A549 (cell line): ENCODE measurements at regions not wholly inside any gene's neighbourhood (a gene's known extent, or its start where the extent isn't known, plus 50 kb on each side); places are given as distances from the start of the nearest gene placed in this dataset.

ENCODE experiments used
- ATAC-seq, 2 experiments: fragments of 200-7000 bp in 1 of 2; fragments of >200 bp in 1 of 2; cut with Nextera tagmentation in 1 of 2; cut with Tn5 transposase in 1 of 2; 3 replicates each; pipeline versions ENCODE4 v1.8.0 to v1.9.1; 2018 to 2020; ENCODE audit warnings: mild to moderate bottlenecking in 1 of 2, moderate library complexity in 1 of 2
- CTCF ChIA-PET: fragments of 300-600 bp; sonication (Branson Sonifier 250); formaldehyde crosslinking; extraction: SDS; loops from one replicate; lab custom pipeline; 2021; ENCODE audit warnings: antibody characterized with exemption, inconsistent platforms; lab: Yijun Ruan, JAX
- POLR2A ChIA-PET: fragments of 350-600 bp; formaldehyde crosslinking; extraction: SDS; loops from one replicate; lab custom pipeline; 2021; ENCODE audit warnings: antibody characterized with exemption, inconsistent platforms; lab: Yijun Ruan, JAX
- DNase-seq, 2 experiments: peaks; one replicate each; pipeline versions ENCODE4 v3.0.0 to v3.0.0-alpha.2; 2011 to 2016; ENCODE audit warnings: low read depth in 1 of 2, low spot score in 1 of 2
- FAIRE-seq: peaks from 2 replicates; lab custom pipeline; 2011; peaks lifted over from hg19 to GRCh38; lab: Jason Lieb, UNC
- H3K27ac ChIP-seq, 2 experiments: fragments of >200 bp; sonication (Bioruptor Twin); formaldehyde crosslinking; 3 replicates each; pipeline ENCODE4 v1.5.1; 2016 to 2017
- H3K4me1 ChIP-seq: fragments of >200 bp; sonication (Bioruptor Twin); formaldehyde crosslinking; 3 replicates; pipeline ENCODE4 v1.6.1; 2016
- H3K4me2 ChIP-seq: fragments of >200 bp; sonication (Bioruptor Twin); formaldehyde crosslinking; 3 replicates; pipeline ENCODE4 v1.6.1; 2016
- H3K4me3 ChIP-seq: fragments of >200 bp; sonication (Bioruptor Twin); formaldehyde crosslinking; 3 replicates; pipeline ENCODE4 v1.5.1; 2016
- H3K9me3 ChIP-seq: fragments of >200 bp; sonication (Bioruptor Twin); formaldehyde crosslinking; 3 replicates; pipeline ENCODE4 v1.6.1; 2016
- CEBPB ChIP-seq, 2 experiments: fragments of >200 bp in 1 of 2; sonication (Bioruptor Twin) in 1 of 2; formaldehyde crosslinking in 1 of 2; IDR thresholded peaks; 2 replicates each; pipeline ENCODE4 v1.6.1; 2012 to 2016
- CHD4 ChIP-seq: fragments of 200-600 bp; sonication (generic); IDR thresholded peaks from 2 replicates; pipeline ENCODE4 v1.6.1; 2016; ENCODE audit warnings: antibody characterized with exemption, mild to moderate bottlenecking, borderline replicate concordance
- EHMT2 ChIP-seq: fragments of 200-600 bp; sonication (generic); IDR thresholded peaks from 2 replicates; pipeline ENCODE4 v1.6.1; 2016; ENCODE audit warnings: antibody characterized with exemption, low read depth, mild to moderate bottlenecking, moderate library complexity
- ESRRA ChIP-seq: fragments of 150-350 bp; IDR thresholded peaks from 2 replicates; pipeline ENCODE4 v1.6.1; 2014; ENCODE audit warnings: mild to moderate bottlenecking, low read length, borderline replicate concordance
- FOXS1 ChIP-seq: fragments of 250-450 bp; sonication (Bioruptor Pico); IDR thresholded peaks from 2 replicates; pipeline ENCODE4 v1.5.0; 2020; ENCODE audit warnings: mild to moderate bottlenecking, moderate library complexity
- HDAC2 ChIP-seq: fragments of 200-600 bp; sonication (generic); IDR thresholded peaks from 2 replicates; pipeline ENCODE4 v1.6.1; 2016
- JUNB ChIP-seq: fragments of >200 bp; sonication (Bioruptor Twin); formaldehyde crosslinking; IDR thresholded peaks from 2 replicates; pipeline ENCODE4 v1.6.1; 2016
- MAFK ChIP-seq: fragments of 450-650 bp; IDR thresholded peaks from 2 replicates; pipeline ENCODE4 v1.6.1; 2014; ENCODE audit not compliant: partially characterized antibody
- MYC ChIP-seq: IDR thresholded peaks from 2 replicates; pipeline ENCODE4 v1.6.1; 2012; ENCODE audit warnings: mild to moderate bottlenecking, inconsistent platforms, low read length, improper control_type of control experiment, borderline replicate concordance
- NFE2L2 ChIP-seq: fragments of 150-350 bp; conservative IDR thresholded peaks from 2 replicates; pipeline ENCODE4 v1.6.1; 2014; ENCODE audit warnings: low read length
- POLR2A ChIP-seq: IDR thresholded peaks from 2 replicates; pipeline ENCODE4 v1.6.1; 2012; ENCODE audit warnings: mild to moderate bottlenecking, low read length
- POLR2AphosphoS2 ChIP-seq: conservative IDR thresholded peaks from 2 replicates; pipeline ENCODE4 v1.6.1; 2012; ENCODE audit warnings: low read length, improper control_type of control experiment, inconsistent platforms
- WGBS: methylation state at CpG from one replicate; pipeline ENCODE4 v1.1.6; 2017; ENCODE audit errors: missing lambda C conversion rate; 5-methylcytosine and 5-hydroxymethylcytosine counted together
- TF ChIP-seq, protein P1 (sequence below): fragments of 450-650 bp; IDR thresholded peaks from 2 replicates; pipeline ENCODE4 v1.6.1; 2014; ENCODE audit warnings: antibody characterized with exemption
- TF ChIP-seq, protein P2 (sequence below): fragments of 200-600 bp; sonication (generic); IDR thresholded peaks from 2 replicates; pipeline ENCODE4 v1.6.1; 2016; ENCODE audit warnings: antibody characterized with exemption, mild to moderate bottlenecking, moderate library complexity
- TF ChIP-seq, protein P3 (sequence below): fragments of 250-450 bp; sonication (Bioruptor Pico); IDR thresholded peaks from 2 replicates; pipeline ENCODE4 v1.5.0; 2021; ENCODE audit warnings: mild to moderate bottlenecking, moderate library complexity, borderline replicate concordance
- TF ChIP-seq, protein P4 (sequence below): fragments of >200 bp; sonication (Bioruptor Twin); formaldehyde crosslinking; IDR thresholded peaks from 3 replicates; pipeline ENCODE4 v1.6.1; 2016

DNA sequence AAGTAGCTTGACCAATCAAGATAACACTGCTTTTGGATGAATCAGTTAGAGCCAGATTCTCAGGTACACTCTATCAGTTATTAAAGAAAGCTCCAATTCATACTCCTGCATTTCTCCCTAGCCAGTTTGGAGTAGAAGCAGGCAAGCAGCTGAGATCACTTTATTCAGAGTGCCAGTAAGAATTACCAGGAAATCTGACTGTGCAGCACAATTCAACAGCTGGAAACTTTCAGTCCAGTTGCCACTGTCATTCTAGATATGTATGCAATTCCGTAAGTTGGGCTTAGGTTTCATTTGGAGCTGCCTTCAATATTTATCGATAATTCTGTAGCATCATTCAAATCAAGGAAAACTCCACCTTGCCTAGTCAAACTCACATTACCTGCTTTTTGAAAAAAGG lies 2625.6 kb upstream of the PCDH20 start:
- Histone ChIP-seq H3K4me2 (no peak overlapping the region), H3K9me3 (no peaks in the 10 kb centered on the region), H3K4me1 (no peaks in the 10 kb centered on the region), H3K4me3 (no peak overlapping the region), H3K27ac (no peak overlapping the region)
- no peak for ATAC-seq
- DNase-seq = no peak
- no peak for FAIRE-seq
- CTCF ChIA-PET = no interaction called here
- WGBS = 29% methylated on average over 2 of the region's 2 CpGs
- POLR2A ChIA-PET = no interaction called here
- TF ChIP-seq JUNB (no peak), HDAC2 (no peak)
- TF ChIP-seq, protein P1, sequence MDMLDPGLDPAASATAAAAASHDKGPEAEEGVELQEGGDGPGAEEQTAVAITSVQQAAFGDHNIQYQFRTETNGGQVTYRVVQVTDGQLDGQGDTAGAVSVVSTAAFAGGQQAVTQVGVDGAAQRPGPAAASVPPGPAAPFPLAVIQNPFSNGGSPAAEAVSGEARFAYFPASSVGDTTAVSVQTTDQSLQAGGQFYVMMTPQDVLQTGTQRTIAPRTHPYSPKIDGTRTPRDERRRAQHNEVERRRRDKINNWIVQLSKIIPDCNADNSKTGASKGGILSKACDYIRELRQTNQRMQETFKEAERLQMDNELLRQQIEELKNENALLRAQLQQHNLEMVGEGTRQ = no peak

DNA sequence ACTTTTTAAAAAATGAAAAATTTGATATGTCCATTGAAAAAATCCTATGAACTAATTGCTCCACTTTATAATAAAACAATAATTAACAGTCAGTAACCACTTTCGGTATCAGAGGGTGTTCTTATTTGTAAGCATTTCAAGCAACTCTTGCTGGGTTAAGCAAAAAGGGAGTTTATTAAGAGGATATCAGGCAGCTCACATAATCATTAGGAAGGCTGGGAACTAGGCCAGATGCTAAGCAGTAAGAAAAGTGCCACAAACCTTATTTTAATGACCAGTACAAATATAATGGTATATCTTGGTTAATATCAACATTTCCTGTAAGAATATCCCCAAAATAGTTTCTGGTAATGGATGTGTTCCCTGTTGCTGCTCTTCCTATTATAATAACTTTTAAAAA lies 2618.3 kb upstream of the PCDH20 start:
- ATAC-seq (no peak), FAIRE-seq (no peak), DNase-seq (no peak)
- Histone ChIP-seq H3K27ac (no peak overlapping the region), H3K4me3 (no peak overlapping the region), H3K9me3 (no peaks in the 10 kb centered on the region), H3K4me1 (no peaks in the 10 kb centered on the region), H3K4me2 (no peak overlapping the region)
- POLR2A ChIA-PET = no interaction called here
- TF ChIP-seq, protein P2, sequence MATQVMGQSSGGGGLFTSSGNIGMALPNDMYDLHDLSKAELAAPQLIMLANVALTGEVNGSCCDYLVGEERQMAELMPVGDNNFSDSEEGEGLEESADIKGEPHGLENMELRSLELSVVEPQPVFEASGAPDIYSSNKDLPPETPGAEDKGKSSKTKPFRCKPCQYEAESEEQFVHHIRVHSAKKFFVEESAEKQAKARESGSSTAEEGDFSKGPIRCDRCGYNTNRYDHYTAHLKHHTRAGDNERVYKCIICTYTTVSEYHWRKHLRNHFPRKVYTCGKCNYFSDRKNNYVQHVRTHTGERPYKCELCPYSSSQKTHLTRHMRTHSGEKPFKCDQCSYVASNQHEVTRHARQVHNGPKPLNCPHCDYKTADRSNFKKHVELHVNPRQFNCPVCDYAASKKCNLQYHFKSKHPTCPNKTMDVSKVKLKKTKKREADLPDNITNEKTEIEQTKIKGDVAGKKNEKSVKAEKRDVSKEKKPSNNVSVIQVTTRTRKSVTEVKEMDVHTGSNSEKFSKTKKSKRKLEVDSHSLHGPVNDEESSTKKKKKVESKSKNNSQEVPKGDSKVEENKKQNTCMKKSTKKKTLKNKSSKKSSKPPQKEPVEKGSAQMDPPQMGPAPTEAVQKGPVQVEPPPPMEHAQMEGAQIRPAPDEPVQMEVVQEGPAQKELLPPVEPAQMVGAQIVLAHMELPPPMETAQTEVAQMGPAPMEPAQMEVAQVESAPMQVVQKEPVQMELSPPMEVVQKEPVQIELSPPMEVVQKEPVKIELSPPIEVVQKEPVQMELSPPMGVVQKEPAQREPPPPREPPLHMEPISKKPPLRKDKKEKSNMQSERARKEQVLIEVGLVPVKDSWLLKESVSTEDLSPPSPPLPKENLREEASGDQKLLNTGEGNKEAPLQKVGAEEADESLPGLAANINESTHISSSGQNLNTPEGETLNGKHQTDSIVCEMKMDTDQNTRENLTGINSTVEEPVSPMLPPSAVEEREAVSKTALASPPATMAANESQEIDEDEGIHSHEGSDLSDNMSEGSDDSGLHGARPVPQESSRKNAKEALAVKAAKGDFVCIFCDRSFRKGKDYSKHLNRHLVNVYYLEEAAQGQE = no peak
- TF ChIP-seq, protein P3, sequence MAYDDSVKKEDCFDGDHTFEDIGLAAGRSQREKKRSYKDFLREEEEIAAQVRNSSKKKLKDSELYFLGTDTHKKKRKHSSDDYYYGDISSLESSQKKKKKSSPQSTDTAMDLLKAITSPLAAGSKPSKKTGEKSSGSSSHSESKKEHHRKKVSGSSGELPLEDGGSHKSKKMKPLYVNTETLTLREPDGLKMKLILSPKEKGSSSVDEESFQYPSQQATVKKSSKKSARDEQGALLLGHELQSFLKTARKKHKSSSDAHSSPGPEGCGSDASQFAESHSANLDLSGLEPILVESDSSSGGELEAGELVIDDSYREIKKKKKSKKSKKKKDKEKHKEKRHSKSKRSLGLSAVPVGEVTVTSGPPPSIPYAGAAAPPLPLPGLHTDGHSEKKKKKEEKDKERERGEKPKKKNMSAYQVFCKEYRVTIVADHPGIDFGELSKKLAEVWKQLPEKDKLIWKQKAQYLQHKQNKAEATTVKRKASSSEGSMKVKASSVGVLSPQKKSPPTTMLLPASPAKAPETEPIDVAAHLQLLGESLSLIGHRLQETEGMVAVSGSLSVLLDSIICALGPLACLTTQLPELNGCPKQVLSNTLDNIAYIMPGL = no peak
- TF ChIP-seq MYC (no peak), ESRRA (no peak), NFE2L2 (no peak), MAFK (no peak), FOXS1 (CRISPR knock-in tag) (no peak), POLR2AphosphoS2 (no peak), CHD4 (no peak), JUNB (no peak), CEBPB (IDR thresholded peaks at IDR 0.05) (no peak), EHMT2 (no peak), POLR2A (no peak)
- TF ChIP-seq, protein P4, sequence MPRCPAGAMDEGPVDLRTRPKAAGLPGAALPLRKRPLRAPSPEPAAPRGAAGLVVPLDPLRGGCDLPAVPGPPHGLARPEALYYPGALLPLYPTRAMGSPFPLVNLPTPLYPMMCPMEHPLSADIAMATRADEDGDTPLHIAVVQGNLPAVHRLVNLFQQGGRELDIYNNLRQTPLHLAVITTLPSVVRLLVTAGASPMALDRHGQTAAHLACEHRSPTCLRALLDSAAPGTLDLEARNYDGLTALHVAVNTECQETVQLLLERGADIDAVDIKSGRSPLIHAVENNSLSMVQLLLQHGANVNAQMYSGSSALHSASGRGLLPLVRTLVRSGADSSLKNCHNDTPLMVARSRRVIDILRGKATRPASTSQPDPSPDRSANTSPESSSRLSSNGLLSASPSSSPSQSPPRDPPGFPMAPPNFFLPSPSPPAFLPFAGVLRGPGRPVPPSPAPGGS = no peak
- 84% methylated on average over 1 of the region's 1 CpG for WGBS
- CTCF ChIA-PET = no interaction called here
